Vagina (tissue), 2 donors: ENCODE measurements at regions not wholly inside any gene's neighbourhood (a gene's known extent, or its start where the extent isn't known, plus 50 kb on each side); places are given as distances from the start of the nearest gene placed in this dataset.

Experiments used
- CTCF ChIP-seq, 3 experiments: fragments of 450-650 bp in 2 of 3; fragments of 200-600 bp in 1 of 3; sonication (generic) in 1 of 3; IDR thresholded peaks; one replicate each; pipeline ENCODE4 v1.5.1; 2017 to 2019; ENCODE audit warnings: antibody characterized with exemption in 3 of 3, mild to moderate bottlenecking in 2 of 3, moderate library complexity in 2 of 3
- POLR2A ChIP-seq, 2 donors: fragments of 450-650 bp; IDR thresholded peaks; one replicate each; pipeline ENCODE4 v1.6.1; 2017; ENCODE audit warnings: antibody characterized with exemption in 2 of 2, mild to moderate bottlenecking in 2 of 2, moderate library complexity in 2 of 2

- TF ChIP-seq CTCF (IDR thresholded peaks at IDR 0.05) (no peak), POLR2A (IDR thresholded peaks at IDR 0.05) (no peak)
These were observed 495.4 kb upstream of the AKR1E2 start for GRCh38 chr10:4330636-4331035.
